HG03060 (cell line): ENCODE measurements at regions not wholly inside any gene's neighbourhood (a gene's known extent, or its start where the extent isn't known, plus 50 kb on each side); places are given as distances from the start of the nearest gene placed in this dataset.

ENCODE experiments used
- ATAC-seq: cut with Tn5 transposase; IDR thresholded peaks from one replicate; pipeline ENCODE4 v1.9.1; 2021; ENCODE audit warnings: low read depth, moderate number of reproducible peaks; ENCODE audit not compliant: unreplicated experiment

GRCh38 chr2:8520791-8521344 is 161.0 kb upstream of the ID2 start:
- no peak for ATAC-seq

GRCh38 chr2:8522687-8523086 is 159.2 kb upstream of the ID2 start:
- no peak for ATAC-seq

DNA sequence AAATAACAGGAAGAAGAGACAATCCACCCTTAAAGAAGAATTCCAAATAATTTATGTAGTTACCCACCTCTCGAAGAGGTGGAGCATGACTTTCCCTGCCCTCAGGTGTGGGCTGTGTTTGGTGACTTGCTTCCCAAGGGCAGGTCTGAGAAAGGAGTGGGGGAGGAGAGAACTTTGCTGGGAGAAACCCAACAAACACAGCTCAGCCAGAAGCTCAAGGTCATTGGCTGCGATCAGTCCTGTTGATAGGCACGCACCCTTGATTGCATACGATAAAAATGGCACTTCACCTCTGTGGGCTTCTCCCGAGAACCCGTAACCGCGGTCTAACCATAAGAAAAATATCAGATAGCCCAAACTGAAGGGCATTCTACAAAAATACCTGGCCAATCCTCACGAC is 157.5 kb upstream of the ID2 start:
- no peak for ATAC-seq

DNA sequence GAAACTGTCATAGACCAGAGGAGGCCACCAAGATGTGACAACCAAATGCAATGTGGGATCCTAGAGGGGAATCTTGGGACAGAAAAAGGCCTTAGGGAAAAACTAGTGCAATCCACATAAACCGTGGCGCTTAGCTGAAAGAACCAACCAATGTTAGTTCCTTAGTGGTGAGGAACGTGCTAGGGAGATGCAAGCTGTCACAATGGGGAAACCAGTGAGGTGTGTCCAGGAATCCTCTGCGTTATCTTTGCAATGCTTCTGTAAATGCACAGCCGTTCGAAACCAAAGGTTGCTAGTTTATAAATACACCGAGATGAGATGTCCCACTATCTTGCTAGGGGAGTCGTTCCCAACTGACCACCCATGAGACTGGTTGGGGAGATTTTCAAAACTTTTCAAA is 157.0 kb upstream of the ID2 start:
- no peak for ATAC-seq

- ATAC-seq: no peak
Observed at GRCh38 chr2:8525236-8525581, 156.6 kb upstream of the ID2 start.

DNA sequence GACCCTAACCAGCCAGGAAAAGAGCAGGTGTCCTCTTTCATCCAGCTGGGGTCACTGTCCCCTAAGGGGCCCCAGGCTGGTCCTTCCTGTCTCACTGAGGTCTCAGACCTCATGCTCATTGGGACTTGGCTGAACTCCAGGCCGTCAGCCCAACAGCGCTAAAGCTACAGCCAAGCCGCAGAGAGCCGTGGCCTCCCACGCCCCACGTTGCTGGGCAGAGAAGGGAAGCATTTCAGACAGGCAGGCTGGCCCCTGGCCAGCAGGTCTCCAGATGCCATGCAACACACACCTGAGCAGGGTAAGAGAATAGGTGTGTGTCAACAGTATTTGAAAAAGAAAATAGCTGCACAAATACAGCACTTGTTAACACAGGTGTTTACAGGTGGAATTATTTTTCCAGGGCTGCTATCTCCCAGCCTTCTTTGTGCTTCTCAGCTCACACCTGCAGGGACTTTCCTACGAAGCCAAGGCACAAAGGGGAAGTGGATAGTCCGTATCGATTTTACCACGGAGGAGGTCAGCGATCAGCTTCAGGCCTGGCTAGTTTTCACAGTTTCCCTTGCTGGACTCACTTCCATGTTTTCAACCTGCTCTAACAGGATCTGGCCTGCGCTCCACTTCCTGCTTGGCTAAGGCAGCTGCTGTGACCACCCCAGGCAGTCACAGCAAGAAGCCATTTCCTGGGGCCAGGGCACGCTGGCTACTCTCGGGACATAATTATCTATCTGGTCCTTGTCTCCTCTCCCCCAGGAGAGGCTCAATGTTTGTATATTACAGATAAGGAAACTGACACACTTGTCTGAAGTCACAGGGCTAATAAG is 156.1 kb upstream of the ID2 start:
- peak; percentile 70 for ATAC-seq

DNA sequence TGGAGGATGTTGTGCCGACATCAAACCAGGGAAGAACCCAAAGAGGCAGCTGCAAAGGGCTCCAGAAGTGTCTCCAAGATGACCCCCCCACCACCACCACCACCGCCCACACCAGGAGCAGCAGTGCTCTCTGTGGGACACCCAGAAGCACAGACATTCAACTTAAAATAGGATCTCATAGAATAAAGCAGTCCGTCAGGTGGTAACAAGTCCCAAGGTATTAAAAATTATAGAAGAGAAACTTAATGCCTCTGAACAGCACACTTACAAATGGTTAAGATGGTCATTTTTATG is 155.5 kb upstream of the ID2 start:
- no peak for ATAC-seq

GRCh38 chr2:8527031-8527430 is 154.8 kb upstream of the ID2 start:
- ATAC-seq: no peak

DNA sequence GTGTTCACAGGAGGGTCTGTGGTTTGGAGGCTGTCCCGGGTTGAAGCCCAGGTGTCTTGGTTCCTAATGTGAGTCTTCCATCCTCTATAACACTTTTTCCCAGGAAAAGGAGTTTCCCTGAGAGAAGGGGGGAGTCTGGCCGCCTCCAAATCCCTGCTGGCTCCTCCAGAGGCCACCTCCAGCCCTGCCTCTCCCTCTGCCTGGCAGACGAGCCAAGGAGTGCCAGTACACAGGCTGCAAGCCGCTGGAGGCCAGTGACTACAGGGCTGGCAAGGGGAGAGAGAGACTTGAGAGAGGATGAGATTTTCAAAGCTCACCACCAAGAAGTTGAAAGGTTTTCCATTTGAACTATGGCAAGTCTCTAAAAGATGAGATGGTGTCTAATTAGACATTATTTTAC is 154.2 kb upstream of the ID2 start:
- ATAC-seq: no peak

DNA sequence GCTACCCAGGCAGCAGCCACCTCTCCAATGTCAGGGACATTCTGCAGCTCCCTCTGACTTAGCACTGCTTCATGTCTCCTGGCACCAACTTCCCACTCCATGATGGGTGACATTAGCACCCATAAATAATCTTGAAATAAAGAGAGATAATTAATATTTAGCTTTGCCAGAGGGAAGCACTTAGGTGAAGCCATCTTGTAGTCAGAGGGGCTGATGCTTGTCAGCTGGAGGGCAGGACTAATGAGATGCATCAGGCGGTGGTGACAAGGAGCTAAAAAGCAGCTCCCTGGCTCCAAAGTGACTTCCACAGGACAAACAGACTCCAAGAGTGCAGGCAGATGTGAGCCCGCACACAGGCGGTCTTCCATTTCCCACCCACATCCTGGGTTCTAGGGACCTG is 153.0 kb upstream of the ID2 start:
- ATAC-seq: no peak

- ATAC-seq: no peak
Observed at GRCh38 chr2:8529706-8530277, 152.1 kb upstream of the ID2 start.

DNA sequence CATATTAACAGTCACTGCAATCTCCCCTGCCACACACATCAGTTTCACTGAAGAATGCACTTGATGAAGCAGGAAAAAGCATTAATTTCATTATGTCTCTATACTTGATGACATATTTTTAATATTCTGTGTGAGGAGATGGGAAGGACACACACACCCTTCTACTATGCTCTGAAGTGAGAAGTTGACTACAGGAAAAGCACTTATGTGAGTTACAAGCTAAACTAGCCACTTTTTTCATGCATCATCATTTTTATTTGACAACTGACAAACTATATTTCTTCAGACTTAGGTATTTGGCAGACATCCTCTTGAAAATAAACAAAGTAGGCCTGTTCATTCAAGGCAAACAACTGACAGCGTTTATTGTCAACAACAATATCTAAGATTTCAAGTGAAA is 150.4 kb upstream of the ID2 start:
- ATAC-seq: no peak

DNA sequence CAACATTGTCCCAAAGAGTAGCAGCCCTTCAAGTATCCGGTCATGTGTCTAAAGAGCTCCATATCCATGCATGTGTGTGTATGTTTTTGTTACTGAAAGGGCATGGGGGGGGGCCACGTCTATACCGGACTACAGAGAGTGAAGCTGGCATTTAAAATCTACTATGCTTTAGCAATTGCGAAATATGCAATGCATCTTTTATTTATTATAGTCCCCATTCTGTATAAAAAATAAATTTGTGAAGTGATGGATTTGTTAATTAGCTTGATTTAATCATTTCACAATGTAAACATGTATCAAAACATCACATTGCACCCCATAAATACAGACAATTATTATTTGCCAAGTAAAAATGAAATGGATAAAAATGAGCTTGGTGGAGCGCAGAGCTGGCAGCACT is 149.4 kb upstream of the ID2 start:
- no peak for ATAC-seq

GRCh38 chr2:8533923-8534322 is 147.9 kb upstream of the ID2 start:
- no peak for ATAC-seq

DNA sequence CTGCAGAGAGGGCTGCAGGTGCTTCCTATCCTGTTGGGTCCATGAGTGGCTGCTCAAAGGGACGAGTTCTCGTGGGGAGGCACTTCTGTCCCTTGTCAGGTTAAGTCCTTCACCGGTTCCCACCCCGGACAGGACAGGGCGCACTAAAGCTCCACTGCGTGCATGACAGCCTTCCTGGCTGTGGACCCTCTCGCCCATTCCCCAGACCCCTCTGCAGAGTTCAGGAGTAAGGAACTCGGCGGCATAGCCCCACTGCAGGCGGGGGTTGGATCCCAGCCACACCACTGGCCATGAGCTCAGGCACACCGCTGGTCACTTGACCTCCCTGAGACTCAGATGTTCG is 147.5 kb upstream of the ID2 start:
- ATAC-seq: no peak

DNA sequence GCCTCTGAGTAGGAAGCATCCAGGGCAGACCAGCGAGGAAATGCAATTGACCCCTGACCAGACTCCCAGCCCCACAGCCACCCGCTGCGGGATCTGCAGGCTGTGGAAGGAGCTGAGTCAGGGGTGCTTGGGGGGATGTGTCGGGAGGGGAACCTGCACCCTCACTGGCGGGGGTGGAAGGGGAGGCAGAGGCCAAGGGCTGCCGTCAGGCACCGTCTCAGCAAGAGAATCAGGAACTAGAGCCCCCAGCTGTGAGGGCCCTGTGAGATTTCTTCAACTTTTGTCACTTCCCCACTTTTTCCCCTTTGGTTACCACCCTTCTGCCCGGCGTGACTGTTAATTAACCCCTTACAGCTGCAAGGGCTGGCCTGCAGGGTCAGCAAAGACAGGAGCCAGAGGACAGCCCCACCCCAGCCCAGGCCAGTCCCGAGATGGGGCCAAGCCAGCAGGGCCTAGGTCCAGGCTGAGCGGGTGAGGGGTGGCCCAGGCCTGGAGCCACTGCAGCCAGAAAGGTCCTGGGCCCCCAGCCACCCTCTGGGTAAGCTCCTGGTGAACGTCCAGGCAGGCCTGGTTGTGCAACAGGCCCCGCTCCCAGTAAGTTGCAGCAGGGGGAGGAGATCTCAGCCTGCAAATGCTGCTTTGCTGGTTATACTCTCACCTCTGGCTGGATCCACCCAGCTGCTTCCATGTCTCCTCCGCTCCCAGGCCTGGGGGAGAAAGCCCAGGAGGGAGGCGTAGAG is 147.0 kb upstream of the ID2 start:
- no peak for ATAC-seq

DNA sequence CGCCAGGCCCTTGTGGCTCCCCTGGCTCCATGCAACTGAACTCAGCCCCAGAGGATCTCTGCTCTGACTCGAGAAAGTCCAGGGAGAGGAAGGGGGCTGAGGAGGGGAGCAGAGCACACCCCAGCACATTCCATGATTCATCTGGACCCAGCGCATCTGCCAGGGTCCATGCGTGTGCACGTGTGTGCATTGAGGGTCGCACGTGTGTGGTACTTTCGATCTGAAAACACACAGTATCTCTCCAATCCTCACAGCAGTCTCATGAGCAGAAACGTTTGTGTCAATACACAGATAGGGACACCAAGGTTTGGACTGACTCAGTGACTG is 146.4 kb upstream of the ID2 start:
- ATAC-seq: no peak

DNA sequence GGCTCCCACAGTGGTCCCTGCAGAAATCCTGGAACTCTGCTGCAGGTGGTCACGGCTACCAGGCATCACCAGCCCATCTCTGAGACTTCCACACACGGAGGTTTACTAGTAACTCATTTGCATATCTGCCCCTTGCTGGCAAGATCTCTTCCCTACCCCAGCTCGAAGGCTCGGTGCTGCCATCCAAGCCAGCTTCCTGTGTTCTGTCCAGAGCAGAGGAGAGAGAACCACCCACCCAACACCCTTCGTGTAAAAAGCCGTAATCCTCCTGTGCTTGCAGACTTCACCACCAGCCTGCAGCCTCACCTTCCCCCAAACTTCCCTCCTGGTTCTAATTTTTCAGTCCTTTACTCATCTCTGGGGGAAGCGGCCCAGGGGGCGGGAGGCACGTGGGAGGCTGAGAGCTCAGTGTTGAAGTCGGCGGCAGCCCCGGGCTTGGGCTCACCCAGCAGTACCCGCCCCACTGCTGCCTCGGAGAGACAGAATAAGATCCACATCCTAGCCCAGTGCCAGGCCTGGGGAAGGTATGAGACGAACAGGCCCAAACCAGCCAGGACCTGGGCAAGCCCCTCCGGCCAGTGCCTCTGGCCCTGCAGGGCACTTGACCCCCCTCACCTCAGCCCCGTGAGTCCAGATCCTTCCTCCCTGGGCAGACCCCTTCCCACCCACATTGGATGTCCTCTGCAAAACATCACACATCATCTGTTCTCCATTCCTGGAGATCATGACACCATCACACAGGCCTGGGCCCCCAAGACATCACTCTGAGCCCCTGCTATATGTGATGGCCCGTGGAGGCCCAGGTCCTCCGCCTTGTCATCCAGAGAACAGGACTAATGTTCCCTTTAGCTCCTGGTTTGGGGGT is 145.8 kb upstream of the ID2 start:
- no peak for ATAC-seq

DNA sequence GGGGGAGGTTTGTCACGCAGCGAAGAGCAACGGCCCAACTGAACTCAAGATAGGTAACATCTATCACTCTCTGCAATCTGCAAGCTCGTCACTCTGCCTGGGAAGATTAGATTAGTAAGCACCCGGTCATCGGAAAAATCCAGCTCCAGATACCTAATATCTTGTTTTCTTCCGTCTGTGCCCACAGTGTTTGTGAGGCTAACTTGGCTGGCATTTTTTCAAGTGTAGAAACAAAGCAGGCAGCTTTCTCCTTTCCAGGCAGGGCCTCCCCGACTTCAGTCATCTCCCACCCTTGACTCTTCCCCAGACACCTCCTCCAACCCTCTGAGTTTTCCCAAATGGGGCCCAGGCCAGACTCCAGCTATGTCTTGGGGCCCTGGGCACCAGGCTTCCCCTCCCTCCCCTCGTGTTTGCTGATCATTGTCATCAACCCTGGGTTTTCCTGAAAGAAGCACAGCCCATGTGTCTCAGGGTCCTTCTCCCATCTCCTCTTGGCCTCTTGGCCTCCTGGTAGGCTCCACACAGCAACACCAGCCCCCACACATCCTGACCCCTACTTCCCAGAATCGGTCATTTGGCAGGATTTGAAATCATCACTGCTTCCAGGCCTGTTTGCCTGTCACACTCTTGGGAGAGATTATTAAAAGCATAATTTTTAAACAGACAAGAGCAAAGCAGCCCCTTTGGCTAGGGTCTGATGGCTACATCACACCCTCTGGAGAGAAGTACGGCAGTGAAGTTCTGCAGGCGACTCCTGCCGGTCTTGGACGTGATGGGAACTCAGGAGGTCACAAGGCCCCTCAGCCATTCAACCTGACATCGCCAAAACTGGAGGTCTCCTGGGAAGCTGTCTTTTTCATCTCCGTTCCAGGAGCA is 144.9 kb upstream of the ID2 start:
- no peak for ATAC-seq

DNA sequence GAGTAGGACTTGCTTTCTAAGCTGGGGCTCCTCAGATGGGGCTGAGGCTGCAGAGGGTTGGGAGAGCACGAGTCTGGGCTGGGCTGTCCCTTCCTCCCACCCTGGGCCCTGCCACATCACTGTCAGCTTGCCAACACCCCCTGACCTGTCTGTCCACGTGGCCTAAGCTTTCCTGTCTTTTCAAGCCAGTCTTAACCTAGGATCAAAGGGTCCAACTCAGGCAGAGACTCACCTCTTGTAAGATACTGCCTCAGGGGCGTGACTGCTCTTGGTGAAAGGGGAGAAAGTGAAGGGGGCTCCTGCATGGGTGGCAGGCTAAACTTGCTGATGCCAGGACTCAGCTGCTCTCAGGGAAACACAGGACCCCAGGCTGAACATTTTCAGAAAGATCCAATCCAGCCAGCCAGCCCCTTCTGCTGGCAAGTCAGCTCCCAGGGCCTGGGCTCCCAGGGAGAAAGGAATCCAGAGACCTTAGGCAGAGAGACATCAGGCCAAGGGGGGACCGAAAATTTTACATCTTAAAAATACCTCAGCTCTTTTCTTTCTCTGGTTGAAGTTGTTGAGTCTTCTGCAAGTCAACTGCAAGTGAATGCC is 144.2 kb upstream of the ID2 start:
- ATAC-seq: no peak
